Ovary (tissue), 7 donors: ENCODE measurements at regions not wholly inside any gene's neighbourhood (a gene's known extent, or its start where the extent isn't known, plus 50 kb on each side); places are given as distances from the start of the nearest gene placed in this dataset.

Experiments used
- DNase-seq, 5 donors: peaks; one replicate each; pipeline ENCODE4 v3.0.0-alpha.2; 2019 to 2020
- H3K27ac ChIP-seq, 2 donors: fragments of 200-600 bp; one replicate each; pipeline versions ENCODE4 v1.5.1 to v1.8.0; 2019 to 2022
- H3K27me3 ChIP-seq: fragments of 200-600 bp; one replicate; pipeline ENCODE4 v1.8.0; 2022
- H3K36me3 ChIP-seq: fragments of 200-600 bp; sonication (generic); one replicate; pipeline ENCODE4 v1.5.1; 2019
- H3K4me1 ChIP-seq: one replicate; pipeline ENCODE4 v1.8.1; 2013; ENCODE audit warnings: mild to moderate bottlenecking, moderate library complexity; ENCODE audit not compliant: insufficient read depth
- H3K4me3 ChIP-seq: fragments of 200-600 bp; sonication (generic); one replicate; pipeline ENCODE4 v1.5.1; 2017
- H3K9me3 ChIP-seq, 2 donors: fragments of 200-600 bp in 1 of 2; sonication (generic) in 1 of 2; one replicate each; pipeline versions ENCODE4 v1.5.1 to v1.8.1; 2013 to 2019; ENCODE audit warnings: mild to moderate bottlenecking in 1 of 2, moderate library complexity in 1 of 2
- EP300 ChIP-seq: sonication (generic); formaldehyde crosslinking; IDR thresholded peaks from one replicate; pipeline ENCODE4 v1.6.1; 2017; ENCODE audit warnings: antibody characterized with exemption
- POLR2A ChIP-seq: fragments of 450-650 bp; IDR thresholded peaks from one replicate; pipeline ENCODE4 v1.6.1; 2017; ENCODE audit warnings: antibody characterized with exemption, mild to moderate bottlenecking, moderate library complexity
- WGBS, 3 donors: extraction: QIAGEN DNeasy Blood & Tissue Kit in 1 of 3; methylation state at CpG; one replicate each; pipeline versions ENCODE4 v1.1.5 to v1.1.7; 2013 to 2017; 5-methylcytosine and 5-hydroxymethylcytosine counted together
- intact Hi-C, 4 donors: fragments of 100-400 bp; cut with DNase I; formaldehyde crosslinking; loops; one replicate each; pipeline versions ENCODE4 v1.11.0 to v1.15.1; 2022 to 2023
- TF ChIP-seq, protein P1 (sequence below), 3 donors: fragments of 450-650 bp in 2 of 3; fragments of 200-600 bp in 1 of 3; IDR thresholded peaks; one replicate each; pipeline versions ENCODE4 v1.5.1 to v1.8.0; 2016 to 2022; ENCODE audit warnings: antibody characterized with exemption in 3 of 3, mild to moderate bottlenecking in 1 of 3
- donor health status: DM: no; HTN: no; CAD: no; lungs with moderate emphysema.
- donor health status: DM: no; HTN: no; CAD: no.
- donor health status: Bipolar disorder and iron deficiency.
- donor health status: DM: no; HTN: no; CAD: no.
- donor health status: DM: yes; HTN: yes; CAD: no.

- Histone ChIP-seq H3K36me3 (no peaks in the 10 kb centered on the region), H3K4me1 (peaks cover 2% of the 10 kb centered on the region), H3K9me3 (no peaks in the 10 kb centered on the region), H3K4me3 (no peak overlapping the region), H3K27me3 (no peaks in the 10 kb centered on the region), H3K27ac (no peak overlapping the region)
- no peak for DNase-seq
- intact Hi-C loops: no loop called here
- TF ChIP-seq, protein P1, sequence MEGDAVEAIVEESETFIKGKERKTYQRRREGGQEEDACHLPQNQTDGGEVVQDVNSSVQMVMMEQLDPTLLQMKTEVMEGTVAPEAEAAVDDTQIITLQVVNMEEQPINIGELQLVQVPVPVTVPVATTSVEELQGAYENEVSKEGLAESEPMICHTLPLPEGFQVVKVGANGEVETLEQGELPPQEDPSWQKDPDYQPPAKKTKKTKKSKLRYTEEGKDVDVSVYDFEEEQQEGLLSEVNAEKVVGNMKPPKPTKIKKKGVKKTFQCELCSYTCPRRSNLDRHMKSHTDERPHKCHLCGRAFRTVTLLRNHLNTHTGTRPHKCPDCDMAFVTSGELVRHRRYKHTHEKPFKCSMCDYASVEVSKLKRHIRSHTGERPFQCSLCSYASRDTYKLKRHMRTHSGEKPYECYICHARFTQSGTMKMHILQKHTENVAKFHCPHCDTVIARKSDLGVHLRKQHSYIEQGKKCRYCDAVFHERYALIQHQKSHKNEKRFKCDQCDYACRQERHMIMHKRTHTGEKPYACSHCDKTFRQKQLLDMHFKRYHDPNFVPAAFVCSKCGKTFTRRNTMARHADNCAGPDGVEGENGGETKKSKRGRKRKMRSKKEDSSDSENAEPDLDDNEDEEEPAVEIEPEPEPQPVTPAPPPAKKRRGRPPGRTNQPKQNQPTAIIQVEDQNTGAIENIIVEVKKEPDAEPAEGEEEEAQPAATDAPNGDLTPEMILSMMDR (IDR thresholded peaks at IDR 0.05): no peak
- no peak for TF ChIP-seq EP300
- no peak for TF ChIP-seq POLR2A
Measured at GRCh38 chr13:34722922-34723321, 219.1 kb upstream of the NBEA start.

DNA sequence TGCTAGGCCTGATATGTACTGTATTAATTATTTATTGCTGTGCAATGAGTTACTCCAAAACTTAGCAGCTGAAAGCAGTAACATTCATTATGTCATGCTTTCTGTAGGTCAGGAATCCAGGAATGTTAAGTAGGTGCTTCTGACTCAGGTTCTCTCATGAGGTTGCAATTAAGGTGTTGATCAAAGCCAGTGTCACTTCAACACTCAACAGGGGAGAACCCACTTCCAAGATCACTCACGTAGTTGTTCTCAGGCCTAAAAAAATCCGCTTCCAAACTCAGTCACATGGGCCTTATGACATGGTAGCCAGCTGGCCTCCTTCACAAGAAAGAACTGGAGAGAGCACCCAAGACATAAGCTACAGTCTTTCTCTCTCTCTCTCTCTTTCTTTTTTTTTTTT, 211.1 kb upstream of the NBEA start:
- H3K4me1 ChIP-seq: no peaks in the 10 kb centered on the region
- no peak overlapping the region for H3K4me3 ChIP-seq
- intact Hi-C loops: no loop called here
- WGBS, 3 donors: 82 to 91% (median 91%) methylated on average over 2 of the region's 2 CpGs
- TF ChIP-seq, protein P1 (IDR thresholded peaks at IDR 0.05): no peak
- TF ChIP-seq POLR2A (no peak), EP300 (no peak)
- H3K27me3 ChIP-seq: no peaks in the 10 kb centered on the region
- DNase-seq: no peak
- H3K27ac ChIP-seq: no peak overlapping the region
- no peaks in the 10 kb centered on the region for H3K9me3 ChIP-seq
- no peaks in the 10 kb centered on the region for H3K36me3 ChIP-seq

DNA sequence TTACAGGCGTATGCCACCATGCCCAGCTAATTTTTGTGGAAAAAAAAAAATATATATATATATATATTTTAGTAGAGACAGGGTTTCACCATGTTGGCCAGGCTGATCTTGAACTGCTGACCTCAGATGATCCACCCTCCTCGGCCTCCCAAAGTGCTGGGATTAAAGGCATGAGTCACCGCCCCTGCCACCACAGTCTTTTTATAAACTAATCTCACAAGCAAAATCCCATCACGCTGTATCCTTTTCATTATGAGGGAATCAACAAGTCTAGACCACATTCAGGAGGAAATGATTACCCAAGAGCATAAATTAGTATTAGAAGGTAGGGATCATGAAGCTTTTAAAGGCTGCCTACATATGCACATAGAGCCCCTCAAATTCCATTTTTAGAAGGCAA, 210.6 kb upstream of the NBEA start:
- intact Hi-C loops: no loop called here
- 89 to 92% (median 89%) methylated on average over 4 of the region's 4 CpGs for WGBS, 3 donors
- DNase-seq: no peak

DNA sequence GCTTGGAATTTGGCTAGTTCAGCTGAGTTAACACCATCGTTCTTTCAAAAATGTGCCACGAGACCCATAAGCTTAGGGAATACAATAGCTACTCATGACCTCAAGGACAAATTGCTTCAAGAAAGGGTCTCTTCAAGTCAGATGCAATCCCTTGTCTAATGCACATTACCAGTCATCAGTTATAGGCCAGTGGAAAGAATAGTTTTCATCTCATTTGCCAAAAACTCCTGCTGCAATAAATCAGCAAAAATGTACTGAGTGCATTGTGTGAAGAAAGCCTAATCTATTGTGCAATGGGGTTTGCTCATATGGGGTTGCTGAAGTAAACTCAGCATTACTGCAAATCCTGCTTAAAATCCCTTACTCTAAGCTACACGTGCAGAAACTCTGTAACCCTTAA, 208.3 kb upstream of the NBEA start:
- Histone ChIP-seq H3K27me3 (no peaks in the 10 kb centered on the region), H3K9me3 (no peaks in the 10 kb centered on the region), H3K4me3 (no peak overlapping the region), H3K4me1 (no peaks in the 10 kb centered on the region), H3K36me3 (no peaks in the 10 kb centered on the region), H3K27ac (no peak overlapping the region)
- no peak for TF ChIP-seq EP300
- WGBS, 3 donors: 10 to 17% (median 15%) methylated on average over 3 of the region's 3 CpGs
- intact Hi-C loops: no loop called here
- no peak for DNase-seq

More for the DNA sequence above, 210.6 kb upstream of the NBEA start:
- H3K27ac ChIP-seq: no peak overlapping the region
- no peaks in the 10 kb centered on the region for H3K36me3 ChIP-seq
- H3K4me1 ChIP-seq: no peaks in the 10 kb centered on the region
- TF ChIP-seq EP300 (no peak), POLR2A (no peak)
- TF ChIP-seq, protein P1 (IDR thresholded peaks at IDR 0.05): no peak
- no peaks in the 10 kb centered on the region for H3K9me3 ChIP-seq
- no peaks in the 10 kb centered on the region for H3K27me3 ChIP-seq
- H3K4me3 ChIP-seq: no peak overlapping the region

GRCh38 chr13:34734932-34735331, 207.1 kb upstream of the NBEA start:
- H3K27ac ChIP-seq: no peak overlapping the region
- no peaks in the 10 kb centered on the region for H3K4me1 ChIP-seq
- no peaks in the 10 kb centered on the region for H3K36me3 ChIP-seq
- 66 to 93% (median 84%) methylated on average over 2 of the region's 2 CpGs for WGBS, 3 donors
- no peaks in the 10 kb centered on the region for H3K27me3 ChIP-seq
- DNase-seq: no peak
- H3K9me3 ChIP-seq: no peaks in the 10 kb centered on the region
- intact Hi-C loops: no loop called here
- H3K4me3 ChIP-seq: no peak overlapping the region
- no peak for TF ChIP-seq POLR2A
- TF ChIP-seq EP300: no peak
- TF ChIP-seq, protein P1 (IDR thresholded peaks at IDR 0.05): no peak
